IMR-90 (cell line): ENCODE measurements at regions not wholly inside any gene's neighbourhood (a gene's known extent, or its start where the extent isn't known, plus 50 kb on each side); places are given as distances from the start of the nearest gene placed in this dataset.

Experiments
- ATAC-seq: fragments of 200-7000 bp; cut with Tn5 transposase; 2 replicates; pipeline ENCODE4 v1.9.1; 2020; ENCODE audit warnings: low read depth, mild to moderate bottlenecking, moderate library complexity
- BruUV-seq: library from RNA; stranded (reverse); fragments of 400-500 nt; replicated peaks from 2 replicates; lab custom pipeline; 2021; lab: Mats Ljungman, UMichigan
- CTCF ChIA-PET: fragments of 300-600 bp; formaldehyde crosslinking; extraction: SDS; loops from one replicate; lab custom pipeline; 2021; ENCODE audit warnings: antibody characterized with exemption; lab: Yijun Ruan, JAX
- POLR2A ChIA-PET: fragments of 300-600 bp; sonication (Branson Sonifier 250); formaldehyde crosslinking; loops from one replicate; lab custom pipeline; 2022; ENCODE audit warnings: antibody characterized with exemption; ENCODE audit not compliant: unreplicated experiment; lab: Charles Lee
- DNase-seq: peaks from one replicate; pipeline ENCODE4 v3.0.0; 2013
- H2AFZ ChIP-seq: replicated peaks from 2 replicates; pipeline ENCODE3; 2013; ENCODE audit warnings: low read length, mild to moderate bottlenecking; ENCODE audit not compliant: poor library complexity
- H2AK5ac ChIP-seq: 2 replicates; pipeline ENCODE4 v1.6.1; 2013; ENCODE audit warnings: low read depth, low read length, inconsistent platforms
- H2AK9ac ChIP-seq: replicated peaks from 2 replicates; pipeline ENCODE3; 2013; ENCODE audit warnings: mild to moderate bottlenecking, low read depth, low read length, moderate library complexity; ENCODE audit not compliant: poor library complexity
- H2BK120ac ChIP-seq: 2 replicates; pipeline ENCODE4 v1.6.1; 2013; ENCODE audit warnings: low read depth, low read length, inconsistent platforms
- H2BK15ac ChIP-seq: 3 replicates; pipeline ENCODE4 v1.6.1; 2013; ENCODE audit warnings: low read depth, low read length, inconsistent platforms
- H2BK20ac ChIP-seq: 2 replicates; pipeline ENCODE4 v1.6.1; 2013; ENCODE audit warnings: low read depth, mild to moderate bottlenecking, inconsistent platforms, low read length, moderate library complexity
- H2BK5ac ChIP-seq: 2 replicates; pipeline ENCODE4 v1.6.1; 2013; ENCODE audit warnings: mild to moderate bottlenecking, low read depth, low read length, inconsistent platforms; ENCODE audit not compliant: poor library complexity, severe bottlenecking
- H3K14ac ChIP-seq: replicated peaks from 2 replicates; pipeline ENCODE4 v1.6.1; 2013; ENCODE audit warnings: low read depth, low read length, inconsistent platforms
- H3K18ac ChIP-seq: 2 replicates; pipeline ENCODE4 v1.6.1; 2013; ENCODE audit warnings: low read depth, low read length, control low read depth
- H3K23ac ChIP-seq: 2 replicates; pipeline ENCODE4 v1.6.1; 2013; ENCODE audit warnings: low read depth, low read length, inconsistent platforms
- H3K27ac ChIP-seq: 2 replicates; pipeline ENCODE4 v1.5.1; 2013; ENCODE audit warnings: mild to moderate bottlenecking, control low read depth, low read length; ENCODE audit not compliant: insufficient read depth
- H3K27me3 ChIP-seq: 2 replicates; pipeline ENCODE4 v1.6.1; 2013; ENCODE audit warnings: low read length; ENCODE audit not compliant: control insufficient read depth, insufficient read depth
- H3K36me3 ChIP-seq: 2 replicates; pipeline ENCODE4 v1.6.1; 2013; ENCODE audit warnings: low read length, mixed read lengths; ENCODE audit not compliant: control insufficient read depth, insufficient read depth
- H3K4ac ChIP-seq: 2 replicates; pipeline ENCODE4 v1.6.1; 2013; ENCODE audit warnings: low read depth, low read length, inconsistent platforms
- H3K4me1 ChIP-seq: 2 replicates; pipeline ENCODE4 v1.6.1; 2013; ENCODE audit warnings: low read length, mixed read lengths; ENCODE audit not compliant: control insufficient read depth, insufficient read depth
- H3K4me2 ChIP-seq: 2 replicates; pipeline ENCODE4 v1.6.1; 2013; ENCODE audit warnings: low read depth, mild to moderate bottlenecking, control low read depth, low read length, moderate library complexity
- H3K4me3 ChIP-seq: 2 replicates; pipeline ENCODE4 v1.5.1; 2013; ENCODE audit warnings: low read depth, mild to moderate bottlenecking, control low read depth, low read length, moderate library complexity; ENCODE audit not compliant: insufficient read depth
- H3K56ac ChIP-seq: 2 replicates; pipeline ENCODE4 v1.6.1; 2013; ENCODE audit warnings: low read length, inconsistent platforms; ENCODE audit not compliant: insufficient read depth; ENCODE audit errors: extremely low read depth
- H3K79me1 ChIP-seq, 2 experiments: 2 replicates each; pipeline ENCODE4 v1.6.1; 2013; ENCODE audit warnings: low read length in 2 of 2, inconsistent platforms in 1 of 2, low read depth in 1 of 2
- H3K9ac ChIP-seq: 2 replicates; pipeline ENCODE4 v1.6.1; 2013; ENCODE audit warnings: low read depth, low read length, control low read depth
- H3K9me1 ChIP-seq: 2 replicates; pipeline ENCODE4 v1.6.1; 2013; ENCODE audit warnings: low read length, inconsistent platforms; ENCODE audit not compliant: insufficient read depth
- H3K9me3 ChIP-seq: 2 replicates; pipeline ENCODE4 v1.6.1; 2013; ENCODE audit warnings: low read length; ENCODE audit not compliant: control insufficient read depth, insufficient read depth
- H4K20me1 ChIP-seq: 2 replicates; pipeline ENCODE4 v1.6.1; 2013; ENCODE audit warnings: low read length, inconsistent platforms; ENCODE audit not compliant: insufficient read depth
- H4K5ac ChIP-seq: 2 replicates; pipeline ENCODE4 v1.6.1; 2013; ENCODE audit warnings: mild to moderate bottlenecking, low read depth, low read length, control low read depth
- H4K8ac ChIP-seq, 2 experiments: 2 replicates each; pipeline ENCODE4 v1.6.1; 2013; ENCODE audit warnings: low read depth in 2 of 2, low read length in 2 of 2, control low read depth in 1 of 2, inconsistent platforms in 1 of 2
- H4K91ac ChIP-seq: 2 replicates; pipeline ENCODE4 v1.6.1; 2013; ENCODE audit warnings: low read depth, low read length, inconsistent platforms; ENCODE audit not compliant: insufficient read depth
- BHLHE40 ChIP-seq: fragments of 150-350 bp; IDR thresholded peaks from 2 replicates; pipeline ENCODE4 v1.6.1; 2016; ENCODE audit warnings: mild to moderate bottlenecking, low read depth, low read length
- CEBPB ChIP-seq: IDR thresholded peaks from 2 replicates; pipeline ENCODE4 v1.6.1; 2012; ENCODE audit warnings: low read depth, low read length, improper control_type of control experiment
- CHD1 ChIP-seq: IDR thresholded peaks from 2 replicates; pipeline ENCODE4 v1.6.1; 2012; ENCODE audit warnings: low read depth, low read length, improper control_type of control experiment
- FOS ChIP-seq: fragments of 150-350 bp; IDR thresholded peaks from 2 replicates; pipeline ENCODE4 v1.6.1; 2016; ENCODE audit warnings: low read depth, low read length
- MAFK ChIP-seq: IDR thresholded peaks from 2 replicates; pipeline ENCODE4 v1.6.1; 2012; ENCODE audit warnings: low read depth, low read length, improper control_type of control experiment
- MAZ ChIP-seq: IDR thresholded peaks from 2 replicates; pipeline ENCODE4 v1.6.1; 2012; ENCODE audit warnings: low read depth, mild to moderate bottlenecking, low read length, improper control_type of control experiment, moderate library complexity, borderline replicate concordance
- MXI1 ChIP-seq: IDR thresholded peaks from 2 replicates; pipeline ENCODE4 v1.6.1; 2012; ENCODE audit warnings: low read depth, mild to moderate bottlenecking, low read length, moderate library complexity, borderline replicate concordance
- NFE2L2 ChIP-seq: fragments of 150-350 bp; IDR thresholded peaks from 2 replicates; pipeline ENCODE4 v1.6.1; 2016; ENCODE audit warnings: low read depth, mild to moderate bottlenecking, low read length
- POLR2A ChIP-seq: IDR thresholded peaks from 2 replicates; pipeline ENCODE4 v1.6.1; 2012; ENCODE audit warnings: mild to moderate bottlenecking, low read depth, low read length
- RAD21 ChIP-seq: IDR thresholded peaks from 2 replicates; pipeline ENCODE4 v1.6.1; 2012; ENCODE audit warnings: low read length, improper control_type of control experiment
- RCOR1 ChIP-seq: IDR thresholded peaks from 2 replicates; pipeline ENCODE4 v1.6.1; 2012; ENCODE audit warnings: mild to moderate bottlenecking, low read length, improper control_type of control experiment; ENCODE audit not compliant: insufficient replicate concordance
- RFX5 ChIP-seq: IDR thresholded peaks from 2 replicates; pipeline ENCODE4 v1.8.0; 2012; ENCODE audit warnings: low read depth, mild to moderate bottlenecking, low read length, moderate library complexity
- SMC3 ChIP-seq: fragments of 150-350 bp; IDR thresholded peaks from 2 replicates; pipeline ENCODE4 v1.6.1; 2016; ENCODE audit warnings: low read depth, mild to moderate bottlenecking, antibody characterized with exemption, low read length, moderate library complexity
- WGBS, 2 experiments: methylation state at CpG; one replicate each; pipeline versions ENCODE4 v1.1.5 to v1.1.7; 2013; ENCODE audit warnings: missing lambda C conversion rate in 2 of 2; ENCODE audit not compliant: insufficient read length in 1 of 2; ENCODE audit errors: extremely low coverage in 2 of 2; 5-methylcytosine and 5-hydroxymethylcytosine counted together
- dilution Hi-C: fragments of 300-500 bp; cut with HindIII; formaldehyde crosslinking; loops from one replicate; pipeline ENCODE4 v1.14.3; 2018; ENCODE audit warnings: low sequenced_read_pairs; ENCODE audit not compliant: unreplicated experiment
- in situ Hi-C: fragments of 300-500 bp; cut with MboI; formaldehyde crosslinking; loops from 3 replicates; pipeline ENCODE4 v1.14.3; 2019; ENCODE audit warnings: low sequenced_read_pairs, inconsistent platforms, mixed read lengths
- intact Hi-C: fragments of 100-400 bp; cut with micrococcal nuclease; formaldehyde crosslinking; loops from 2 replicates; pipeline ENCODE4 v1.10.0; 2022
- TF ChIP-seq, protein P1 (sequence below): fragments of 150-350 bp; IDR thresholded peaks from 2 replicates; pipeline ENCODE4 v1.6.1; 2017; ENCODE audit warnings: mild to moderate bottlenecking, antibody characterized with exemption, low read length, low read depth
- TF ChIP-seq, protein P2 (sequence below): conservative IDR thresholded peaks from 2 replicates; pipeline ENCODE4 v1.5.1; 2012; ENCODE audit warnings: mild to moderate bottlenecking, low read depth, low read length, improper control_type of control experiment
- TF ChIP-seq, protein P3 (sequence below): fragments of 150-350 bp; IDR thresholded peaks from 2 replicates; pipeline ENCODE4 v1.6.1; 2016; ENCODE audit warnings: low read depth, mild to moderate bottlenecking, low read length, moderate library complexity, borderline replicate concordance

DNA sequence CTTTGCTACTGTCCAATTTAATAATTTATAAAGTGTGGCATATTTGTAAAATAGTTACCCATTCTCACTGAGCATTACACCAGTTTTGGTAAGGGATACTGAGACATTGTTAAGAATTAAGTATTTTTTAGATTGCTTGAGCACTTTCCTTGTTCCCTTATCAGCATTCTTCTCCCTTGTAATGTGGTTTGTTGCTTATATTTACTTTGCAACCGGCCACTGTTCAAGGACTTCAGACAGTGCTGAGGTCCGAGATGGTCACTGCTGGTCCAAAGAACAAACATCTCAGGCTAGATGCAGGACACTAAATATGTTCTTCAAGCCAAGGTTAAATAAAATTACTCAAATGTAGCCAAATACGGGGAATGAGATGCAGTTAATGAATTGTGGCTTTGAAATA is 161.4 kb downstream of the TM9SF2 start:
- H4K91ac ChIP-seq: no peak overlapping the region
- no peak overlapping the region for H3K4me2 ChIP-seq
- H3K9me1 ChIP-seq: no peaks in the 10 kb centered on the region
- dilution Hi-C loops: no loop called here
- no peak overlapping the region for H2AK5ac ChIP-seq
- no peak overlapping the region for H2BK15ac ChIP-seq
- no peak overlapping the region for H2AK9ac ChIP-seq
- no peak overlapping the region for H3K9ac ChIP-seq
- no peak overlapping the region for H3K4ac ChIP-seq
- intact Hi-C loops: no loop called here
- no peak overlapping the region for H2AFZ ChIP-seq
- H3K4me3 ChIP-seq: no peak overlapping the region
- H3K27ac ChIP-seq: no peak overlapping the region
- no peaks in the 10 kb centered on the region for H3K79me1 ChIP-seq
- in situ Hi-C loops: loop anchor here (25.0 kb wide), 1 partner anchor 1450 kb away; no protein-coding TSS in a partner anchor
- no CpG with 5 or more reads among the region's 3 CpGs for WGBS, 2 experiments
- H3K27me3 ChIP-seq: peaks cover 28% of the 10 kb centered on the region
- no peaks in the 10 kb centered on the region for H3K4me1 ChIP-seq
- H3K23ac ChIP-seq: no peak overlapping the region
- TF ChIP-seq POLR2A: no peak
- TF ChIP-seq, protein P1, sequence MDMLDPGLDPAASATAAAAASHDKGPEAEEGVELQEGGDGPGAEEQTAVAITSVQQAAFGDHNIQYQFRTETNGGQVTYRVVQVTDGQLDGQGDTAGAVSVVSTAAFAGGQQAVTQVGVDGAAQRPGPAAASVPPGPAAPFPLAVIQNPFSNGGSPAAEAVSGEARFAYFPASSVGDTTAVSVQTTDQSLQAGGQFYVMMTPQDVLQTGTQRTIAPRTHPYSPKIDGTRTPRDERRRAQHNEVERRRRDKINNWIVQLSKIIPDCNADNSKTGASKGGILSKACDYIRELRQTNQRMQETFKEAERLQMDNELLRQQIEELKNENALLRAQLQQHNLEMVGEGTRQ: no peak
- TF ChIP-seq BHLHE40: no peak
- TF ChIP-seq SMC3: no peak
- no peak for TF ChIP-seq RFX5
- TF ChIP-seq MAZ: no peak
- no peak for TF ChIP-seq FOS
- no peak for TF ChIP-seq MXI1
- TF ChIP-seq RCOR1: no peak
- TF ChIP-seq MAFK: no peak
- no peak for TF ChIP-seq CEBPB
- no peak for TF ChIP-seq RAD21
- TF ChIP-seq NFE2L2: no peak
- TF ChIP-seq, protein P2, sequence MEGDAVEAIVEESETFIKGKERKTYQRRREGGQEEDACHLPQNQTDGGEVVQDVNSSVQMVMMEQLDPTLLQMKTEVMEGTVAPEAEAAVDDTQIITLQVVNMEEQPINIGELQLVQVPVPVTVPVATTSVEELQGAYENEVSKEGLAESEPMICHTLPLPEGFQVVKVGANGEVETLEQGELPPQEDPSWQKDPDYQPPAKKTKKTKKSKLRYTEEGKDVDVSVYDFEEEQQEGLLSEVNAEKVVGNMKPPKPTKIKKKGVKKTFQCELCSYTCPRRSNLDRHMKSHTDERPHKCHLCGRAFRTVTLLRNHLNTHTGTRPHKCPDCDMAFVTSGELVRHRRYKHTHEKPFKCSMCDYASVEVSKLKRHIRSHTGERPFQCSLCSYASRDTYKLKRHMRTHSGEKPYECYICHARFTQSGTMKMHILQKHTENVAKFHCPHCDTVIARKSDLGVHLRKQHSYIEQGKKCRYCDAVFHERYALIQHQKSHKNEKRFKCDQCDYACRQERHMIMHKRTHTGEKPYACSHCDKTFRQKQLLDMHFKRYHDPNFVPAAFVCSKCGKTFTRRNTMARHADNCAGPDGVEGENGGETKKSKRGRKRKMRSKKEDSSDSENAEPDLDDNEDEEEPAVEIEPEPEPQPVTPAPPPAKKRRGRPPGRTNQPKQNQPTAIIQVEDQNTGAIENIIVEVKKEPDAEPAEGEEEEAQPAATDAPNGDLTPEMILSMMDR: no peak
- TF ChIP-seq, protein P3, sequence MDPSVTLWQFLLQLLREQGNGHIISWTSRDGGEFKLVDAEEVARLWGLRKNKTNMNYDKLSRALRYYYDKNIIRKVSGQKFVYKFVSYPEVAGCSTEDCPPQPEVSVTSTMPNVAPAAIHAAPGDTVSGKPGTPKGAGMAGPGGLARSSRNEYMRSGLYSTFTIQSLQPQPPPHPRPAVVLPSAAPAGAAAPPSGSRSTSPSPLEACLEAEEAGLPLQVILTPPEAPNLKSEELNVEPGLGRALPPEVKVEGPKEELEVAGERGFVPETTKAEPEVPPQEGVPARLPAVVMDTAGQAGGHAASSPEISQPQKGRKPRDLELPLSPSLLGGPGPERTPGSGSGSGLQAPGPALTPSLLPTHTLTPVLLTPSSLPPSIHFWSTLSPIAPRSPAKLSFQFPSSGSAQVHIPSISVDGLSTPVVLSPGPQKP: no peak
- no peak for TF ChIP-seq CHD1
- H3K18ac ChIP-seq: no peak overlapping the region
- no peak overlapping the region for H3K56ac ChIP-seq
- ATAC-seq (no peak), DNase-seq (no peak)
- no peak overlapping the region for H4K8ac ChIP-seq
- H4K5ac ChIP-seq: no peak overlapping the region
- H2BK5ac ChIP-seq: no peak overlapping the region
- no peak overlapping the region for H2BK120ac ChIP-seq
- H4K20me1 ChIP-seq: no peaks in the 10 kb centered on the region
- H2BK20ac ChIP-seq: no peak overlapping the region
- H3K14ac ChIP-seq: no peak overlapping the region
- no peaks in the 10 kb centered on the region for H3K36me3 ChIP-seq
- POLR2A ChIA-PET: no interaction called here
- CTCF ChIA-PET: no interaction called here
- H3K9me3 ChIP-seq: no peaks in the 10 kb centered on the region
- BruUV-seq: no TSS peak
